GM12878 (cell line): ENCODE measurements at regions not wholly inside any gene's neighbourhood (a gene's known extent, or its start where the extent isn't known, plus 50 kb on each side); places are given as distances from the start of the nearest gene placed in this dataset.

Experiments
- ATAC-seq: fragments of 200-7000 bp; cut with Tn5 transposase; 3 replicates; pipeline ENCODE4 v1.9.1; 2020; ENCODE audit warnings: mild to moderate bottlenecking, moderate library complexity
- BruUV-seq: library from RNA; stranded (reverse); fragments of 400-500 nt; replicated peaks from 2 replicates; lab custom pipeline; 2021; lab: Mats Ljungman, UMichigan
- CTCF ChIA-PET: fragments of 300-600 bp; sonication (Branson Sonifier 250); formaldehyde crosslinking; extraction: SDS; loops from one replicate; lab custom pipeline; 2021; ENCODE audit warnings: inconsistent platforms; lab: Yijun Ruan, JAX
- POLR2A ChIA-PET: fragments of 350-600 bp; formaldehyde crosslinking; extraction: SDS; loops from one replicate; lab custom pipeline; 2021; ENCODE audit warnings: inconsistent platforms; lab: Charles Lee
- RAD21 ChIA-PET: fragments of 300-600 bp; sonication (Branson Sonifier 250); formaldehyde crosslinking; loops from one replicate; lab custom pipeline; 2023; ENCODE audit warnings: antibody characterized with exemption; ENCODE audit not compliant: unreplicated experiment; lab: Charles Lee
- SMC1A ChIA-PET: fragments of 300-600 bp; sonication (Branson Sonifier 250); formaldehyde crosslinking; loops from one replicate; lab custom pipeline; 2023; ENCODE audit not compliant: unreplicated experiment, uncharacterized antibody; lab: Charles Lee
- DNase-seq: peaks from one replicate; pipeline ENCODE4 v3.0.0-alpha.2; 2011; ENCODE audit warnings: low read depth, low spot score
- FAIRE-seq: peaks from 3 replicates; lab custom pipeline; 2011; peaks lifted over from hg19 to GRCh38; lab: Jason Lieb, UNC
- H2AFZ ChIP-seq: 2 replicates; pipeline ENCODE4 v1.6.0; 2011; ENCODE audit warnings: low read depth, low read length, control low read depth; ENCODE audit not compliant: control insufficient read depth
- H3K27ac ChIP-seq: 2 replicates; pipeline ENCODE4 v1.5.1; 2011; ENCODE audit warnings: control low read depth; ENCODE audit not compliant: control insufficient read depth, insufficient read depth
- H3K27me3 ChIP-seq, 2 experiments: replicated peaks in 1 of 2; 2 replicates each; pipeline versions ENCODE4 v1.6.0 to v1.6.1; 2011; ENCODE audit warnings: low read length in 1 of 2; ENCODE audit not compliant: control insufficient read depth in 2 of 2, insufficient read depth in 2 of 2
- H3K36me3 ChIP-seq, 2 experiments: 2 replicates each; pipeline ENCODE4 v1.5.1; 2011; ENCODE audit warnings: low read length in 1 of 2; ENCODE audit not compliant: control insufficient read depth in 2 of 2, insufficient read depth in 2 of 2
- H3K4me1 ChIP-seq: 2 replicates; pipeline ENCODE4 v1.6.1; 2011; ENCODE audit warnings: mild to moderate bottlenecking, low read length, moderate library complexity, mixed read lengths; ENCODE audit not compliant: control insufficient read depth, insufficient read depth
- H3K4me2 ChIP-seq: 2 replicates; pipeline ENCODE4 v1.6.0; 2011; ENCODE audit warnings: control low read depth; ENCODE audit not compliant: control insufficient read depth, insufficient read depth
- H3K4me3 ChIP-seq: fragments of 200-600 bp; sonication (generic); 2 replicates; pipeline ENCODE4 v1.5.1; 2016
- H3K79me2 ChIP-seq: 2 replicates; pipeline ENCODE4 v1.6.0; 2011; ENCODE audit warnings: low read length; ENCODE audit not compliant: control insufficient read depth, insufficient read depth
- H3K9ac ChIP-seq: 2 replicates; pipeline ENCODE4 v1.8.0; 2011; ENCODE audit warnings: low read length, control low read depth, mixed read lengths; ENCODE audit not compliant: control insufficient read depth, insufficient read depth
- H3K9me3 ChIP-seq: replicated peaks from 3 replicates; pipeline ENCODE4 v1.5.1; 2011; ENCODE audit warnings: mild to moderate bottlenecking, low read length; ENCODE audit not compliant: control insufficient read depth, insufficient read depth
- H4K20me1 ChIP-seq: 2 replicates; pipeline ENCODE4 v1.6.0; 2011; ENCODE audit not compliant: control insufficient read depth, insufficient read depth
- ATF7 ChIP-seq: fragments of 450-650 bp; IDR thresholded peaks from 2 replicates; pipeline ENCODE4 v1.6.1; 2016; ENCODE audit warnings: low read depth, mild to moderate bottlenecking
- EZH2 ChIP-seq: IDR thresholded peaks from 2 replicates; pipeline ENCODE4 v1.6.1; 2012; ENCODE audit warnings: low read depth, mild to moderate bottlenecking, control low read depth, inconsistent platforms, low read length, borderline replicate concordance; ENCODE audit not compliant: control insufficient read depth
- HDAC2 ChIP-seq: fragments of 200-600 bp; sonication (generic); IDR thresholded peaks from 2 replicates; pipeline ENCODE4 v1.6.1; 2017
- HDGF ChIP-seq: fragments of 450-650 bp; IDR thresholded peaks from 2 replicates; pipeline ENCODE4 v1.6.1; 2016; ENCODE audit warnings: antibody characterized with exemption
- IKZF1 ChIP-seq: fragments of 450-650 bp; conservative IDR thresholded peaks from 2 replicates; pipeline ENCODE4 v1.6.1; 2017; ENCODE audit warnings: antibody characterized with exemption, mild to moderate bottlenecking
- JUNB ChIP-seq: IDR thresholded peaks from 2 replicates; pipeline ENCODE4 v1.6.1; 2016; ENCODE audit warnings: antibody characterized with exemption, mild to moderate bottlenecking
- MEF2A ChIP-seq: IDR thresholded peaks from 2 replicates; pipeline ENCODE4 v1.6.1; 2011; ENCODE audit warnings: low read depth, mild to moderate bottlenecking, low read length, moderate library complexity; ENCODE audit not compliant: insufficient read depth
- NFIC ChIP-seq: IDR thresholded peaks from 2 replicates; pipeline ENCODE4 v1.6.1; 2012; ENCODE audit warnings: low read depth, mild to moderate bottlenecking, inconsistent platforms, low read length, moderate library complexity
- NR2C2 ChIP-seq: IDR thresholded peaks from 2 replicates; pipeline ENCODE4 v1.6.1; 2011; ENCODE audit warnings: borderline replicate concordance, low read depth; ENCODE audit not compliant: control insufficient read depth, insufficient read length
- POU2F2 ChIP-seq: IDR thresholded peaks from 3 replicates; pipeline ENCODE4 v1.6.1; 2011; ENCODE audit warnings: low read depth, mild to moderate bottlenecking, low read length, borderline replicate concordance
- RELA ChIP-seq: fragments of 450-650 bp; IDR thresholded peaks from 2 replicates; pipeline ENCODE4 v1.8.0; 2014; ENCODE audit warnings: borderline replicate concordance; ENCODE audit not compliant: partially characterized antibody
- RFX5 ChIP-seq: IDR thresholded peaks from 2 replicates; pipeline ENCODE4 v1.6.1; 2011; ENCODE audit warnings: low read depth, low read length, improper control_type of control experiment
- SPI1 ChIP-seq: IDR thresholded peaks from 2 replicates; pipeline ENCODE4 v1.6.1; 2011; ENCODE audit warnings: low read depth, mild to moderate bottlenecking, low read length, moderate library complexity, borderline replicate concordance; ENCODE audit not compliant: insufficient read depth
- SUPT20H ChIP-seq: IDR thresholded peaks from 2 replicates; pipeline ENCODE4 v1.6.1; 2011; ENCODE audit warnings: low read depth, mild to moderate bottlenecking, low read length, moderate library complexity, borderline replicate concordance; ENCODE audit not compliant: control insufficient read depth
- WGBS: methylation state at CpG from one replicate; pipeline ENCODE4 v1.1.6; 2016; ENCODE audit warnings: low lambda C conversion rate; ENCODE audit not compliant: insufficient replicate concordance, insufficient coverage; ENCODE audit errors: missing lambda C conversion rate; 5-methylcytosine and 5-hydroxymethylcytosine counted together
- in situ Hi-C: fragments of 300-500 bp; cut with MboI; formaldehyde crosslinking; loops from 9 replicates; pipeline ENCODE4 v1.14.3; 2018; ENCODE audit warnings: mixed read lengths
- intact Hi-C: fragments of 100-400 bp; cut with micrococcal nuclease; formaldehyde crosslinking; loops from one replicate; pipeline ENCODE4 v1.14.2; 2022; ENCODE audit not compliant: unreplicated experiment
- TF ChIP-seq, protein P1 (sequence below): IDR thresholded peaks from 2 replicates; pipeline ENCODE4 v1.6.1; 2011; ENCODE audit warnings: borderline replicate concordance, low read depth, mild to moderate bottlenecking, moderate library complexity, low read length; ENCODE audit not compliant: insufficient read depth, poor library complexity, severe bottlenecking
- TF ChIP-seq, protein P2 (sequence below): IDR thresholded peaks from 2 replicates; pipeline ENCODE4 v1.6.1; 2012; ENCODE audit warnings: low read depth, low read length, improper control_type of control experiment
- TF ChIP-seq, protein P3 (sequence below): fragments of 450-650 bp; IDR thresholded peaks from 2 replicates; pipeline ENCODE4 v1.6.1; 2016; ENCODE audit warnings: mild to moderate bottlenecking

DNA sequence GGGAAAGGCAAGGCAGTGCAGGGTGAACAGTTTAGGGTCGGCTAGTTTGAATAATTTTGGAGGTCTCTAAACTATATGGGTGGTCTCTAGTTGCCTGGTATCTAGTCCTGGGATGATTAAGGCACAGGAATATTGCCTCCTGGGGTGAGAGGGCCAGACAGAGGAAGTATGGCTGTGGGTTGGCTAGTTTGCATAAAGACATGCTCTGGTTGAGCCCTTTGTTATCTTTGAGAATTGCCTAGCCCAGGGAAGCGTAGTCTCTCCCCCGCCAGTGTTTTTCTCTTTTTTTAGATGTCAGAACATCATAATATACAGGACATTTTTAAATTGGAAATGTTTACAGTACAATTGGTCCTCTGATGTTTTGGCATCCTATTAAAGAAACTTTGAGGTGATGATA is 163.5 kb downstream of the PWWP3B start:
- H3K27me3 ChIP-seq, result no peaks in the 10 kb centered on the region
- CTCF ChIA-PET, result no interaction called here
- no peaks in the 10 kb centered on the region for H3K4me1 ChIP-seq
- DNase-seq (no peak), FAIRE-seq (no peak), ATAC-seq (peak; percentile 60)
- no peaks in the 10 kb centered on the region for H4K20me1 ChIP-seq
- RAD21 ChIA-PET, result no interaction called here
- H3K4me2 ChIP-seq, result no peak overlapping the region
- SMC1A ChIA-PET, result no interaction called here
- 4% methylated on average over 3 of the region's 3 CpGs for WGBS
- H3K9ac ChIP-seq, result no peak overlapping the region
- no peaks in the 10 kb centered on the region for H3K79me2 ChIP-seq
- H2AFZ ChIP-seq, result no peak overlapping the region
- BruUV-seq, result no TSS peak
- no peak overlapping the region for H3K4me3 ChIP-seq
- POLR2A ChIA-PET, result no interaction called here
- H3K27ac ChIP-seq, result no peak overlapping the region
- H3K9me3 ChIP-seq, result no peaks in the 10 kb centered on the region
- intact Hi-C loops, result no loop called here
- TF ChIP-seq, protein P1, sequence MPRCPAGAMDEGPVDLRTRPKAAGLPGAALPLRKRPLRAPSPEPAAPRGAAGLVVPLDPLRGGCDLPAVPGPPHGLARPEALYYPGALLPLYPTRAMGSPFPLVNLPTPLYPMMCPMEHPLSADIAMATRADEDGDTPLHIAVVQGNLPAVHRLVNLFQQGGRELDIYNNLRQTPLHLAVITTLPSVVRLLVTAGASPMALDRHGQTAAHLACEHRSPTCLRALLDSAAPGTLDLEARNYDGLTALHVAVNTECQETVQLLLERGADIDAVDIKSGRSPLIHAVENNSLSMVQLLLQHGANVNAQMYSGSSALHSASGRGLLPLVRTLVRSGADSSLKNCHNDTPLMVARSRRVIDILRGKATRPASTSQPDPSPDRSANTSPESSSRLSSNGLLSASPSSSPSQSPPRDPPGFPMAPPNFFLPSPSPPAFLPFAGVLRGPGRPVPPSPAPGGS, result no peak
- TF ChIP-seq NR2C2 (no peak), NFIC (no peak), HDGF (no peak), RELA (no peak), IKZF1 (no peak), SPI1 (no peak), SUPT20H (no peak), JUNB (no peak), EZH2 (no peak), RFX5 (no peak), HDAC2 (no peak), MEF2A (no peak), ATF7 (no peak), POU2F2 (no peak)
- TF ChIP-seq, protein P2, sequence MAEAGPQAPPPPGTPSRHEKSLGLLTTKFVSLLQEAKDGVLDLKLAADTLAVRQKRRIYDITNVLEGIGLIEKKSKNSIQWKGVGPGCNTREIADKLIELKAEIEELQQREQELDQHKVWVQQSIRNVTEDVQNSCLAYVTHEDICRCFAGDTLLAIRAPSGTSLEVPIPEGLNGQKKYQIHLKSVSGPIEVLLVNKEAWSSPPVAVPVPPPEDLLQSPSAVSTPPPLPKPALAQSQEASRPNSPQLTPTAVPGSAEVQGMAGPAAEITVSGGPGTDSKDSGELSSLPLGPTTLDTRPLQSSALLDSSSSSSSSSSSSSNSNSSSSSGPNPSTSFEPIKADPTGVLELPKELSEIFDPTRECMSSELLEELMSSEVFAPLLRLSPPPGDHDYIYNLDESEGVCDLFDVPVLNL, result no peak
- TF ChIP-seq, protein P3, sequence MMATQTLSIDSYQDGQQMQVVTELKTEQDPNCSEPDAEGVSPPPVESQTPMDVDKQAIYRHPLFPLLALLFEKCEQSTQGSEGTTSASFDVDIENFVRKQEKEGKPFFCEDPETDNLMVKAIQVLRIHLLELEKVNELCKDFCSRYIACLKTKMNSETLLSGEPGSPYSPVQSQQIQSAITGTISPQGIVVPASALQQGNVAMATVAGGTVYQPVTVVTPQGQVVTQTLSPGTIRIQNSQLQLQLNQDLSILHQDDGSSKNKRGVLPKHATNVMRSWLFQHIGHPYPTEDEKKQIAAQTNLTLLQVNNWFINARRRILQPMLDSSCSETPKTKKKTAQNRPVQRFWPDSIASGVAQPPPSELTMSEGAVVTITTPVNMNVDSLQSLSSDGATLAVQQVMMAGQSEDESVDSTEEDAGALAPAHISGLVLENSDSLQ, result no peak
- TF ChIP-seq, all 136 proteins: peak for 0
- in situ Hi-C loops, result no loop called here
- H3K36me3 ChIP-seq, result no peaks in the 10 kb centered on the region
